H9 (cell line): ENCODE measurements at regions not wholly inside any gene's neighbourhood (a gene's known extent, or its start where the extent isn't known, plus 50 kb on each side); places are given as distances from the start of the nearest gene placed in this dataset.

ENCODE experiments used
- DNase-seq: peaks from one replicate; pipeline ENCODE4 v3.0.0-alpha.2; 2017
- H2AFZ ChIP-seq: one replicate; pipeline ENCODE4 v1.6.1; 2013; ENCODE audit warnings: mild to moderate bottlenecking, low read length, control low read depth, moderate library complexity
- H2AK5ac ChIP-seq: 2 replicates; pipeline ENCODE4 v1.6.1; 2013; ENCODE audit warnings: low read length, control low read depth, mixed read lengths; ENCODE audit not compliant: insufficient read length
- H2BK120ac ChIP-seq: one replicate; pipeline ENCODE4 v1.6.1; 2013; ENCODE audit warnings: low read depth, mild to moderate bottlenecking, low read length, control low read depth, inconsistent platforms; ENCODE audit not compliant: poor library complexity, severe bottlenecking
- H2BK12ac ChIP-seq: 2 replicates; pipeline ENCODE4 v1.6.1; 2013; ENCODE audit warnings: low read length, control low read depth, mixed read lengths, low read depth; ENCODE audit not compliant: insufficient read length
- H2BK15ac ChIP-seq: 2 replicates; pipeline ENCODE4 v1.6.1; 2013; ENCODE audit warnings: low read depth, low read length, control low read depth
- H2BK20ac ChIP-seq: one replicate; pipeline ENCODE4 v1.6.1; 2013; ENCODE audit warnings: low read depth, mild to moderate bottlenecking, low read length, control low read depth, inconsistent platforms; ENCODE audit not compliant: poor library complexity, severe bottlenecking
- H2BK5ac ChIP-seq: 2 replicates; pipeline ENCODE4 v1.6.1; 2013; ENCODE audit warnings: low read length, control low read depth, mixed read lengths; ENCODE audit not compliant: insufficient read length
- H3K14ac ChIP-seq: 2 replicates; pipeline ENCODE4 v1.6.1; 2013; ENCODE audit warnings: low read length, control low read depth; ENCODE audit not compliant: insufficient read depth
- H3K18ac ChIP-seq: 2 replicates; pipeline ENCODE4 v1.6.1; 2013; ENCODE audit warnings: low read depth, mild to moderate bottlenecking, mixed read lengths, low read length, control low read depth; ENCODE audit not compliant: insufficient read length
- H3K23ac ChIP-seq: 2 replicates; pipeline ENCODE4 v1.6.1; 2013; ENCODE audit warnings: low read length, control low read depth, mixed read lengths, low read depth; ENCODE audit not compliant: insufficient read length
- H3K23me2 ChIP-seq: 2 replicates; pipeline ENCODE4 v1.6.1; 2013; ENCODE audit warnings: low read depth, mild to moderate bottlenecking, mixed read lengths, low read length, control low read depth; ENCODE audit not compliant: insufficient read length, poor library complexity, severe bottlenecking
- H3K27ac ChIP-seq: 2 replicates; pipeline ENCODE4 v1.5.1; 2013; ENCODE audit warnings: low read length, control low read depth, mixed read lengths, low read depth; ENCODE audit not compliant: insufficient read length
- H3K27me3 ChIP-seq: 2 replicates; pipeline ENCODE4 v1.6.1; 2013; ENCODE audit warnings: low read length, control low read depth, inconsistent platforms; ENCODE audit not compliant: insufficient read depth
- H3K4ac ChIP-seq: 2 replicates; pipeline ENCODE4 v1.6.1; 2013; ENCODE audit warnings: low read depth, mild to moderate bottlenecking, control low read depth, inconsistent platforms, low read length, moderate library complexity
- H3K4me1 ChIP-seq: 2 replicates; pipeline ENCODE4 v1.6.1; 2013; ENCODE audit warnings: low read length, control low read depth, inconsistent platforms; ENCODE audit not compliant: insufficient read depth
- H3K4me2 ChIP-seq: 2 replicates; pipeline ENCODE4 v1.6.1; 2013; ENCODE audit warnings: low read length, control low read depth, mixed read lengths; ENCODE audit not compliant: insufficient read length, insufficient read depth
- H3K56ac ChIP-seq: 2 replicates; pipeline ENCODE4 v1.6.1; 2013; ENCODE audit warnings: low read depth, mild to moderate bottlenecking, mixed read lengths, low read length, control low read depth; ENCODE audit not compliant: insufficient read length
- H3K79me1 ChIP-seq: 2 replicates; pipeline ENCODE4 v1.6.1; 2013; ENCODE audit warnings: low read depth, mild to moderate bottlenecking, moderate library complexity, low read length, control low read depth, inconsistent platforms; ENCODE audit not compliant: insufficient read depth, poor library complexity, severe bottlenecking
- H3K79me2 ChIP-seq: 2 replicates; pipeline ENCODE4 v1.6.1; 2013; ENCODE audit warnings: low read length, control low read depth, inconsistent platforms; ENCODE audit not compliant: insufficient read depth
- H3K9ac ChIP-seq: 2 replicates; pipeline ENCODE4 v1.6.1; 2013; ENCODE audit warnings: low read length, control low read depth, mixed read lengths; ENCODE audit not compliant: insufficient read length; ENCODE audit errors: extremely low read depth
- H3K9me3 ChIP-seq: one replicate; pipeline ENCODE4 v1.6.1; 2013; ENCODE audit warnings: low read depth, low read length, inconsistent platforms; ENCODE audit not compliant: control insufficient read depth
- H3T11ph ChIP-seq: one replicate; pipeline ENCODE4 v1.6.1; 2013; ENCODE audit warnings: mild to moderate bottlenecking, low read length, control low read depth, inconsistent platforms
- H4K20me1 ChIP-seq: one replicate; pipeline ENCODE4 v1.6.1; 2013; ENCODE audit not compliant: control insufficient read depth, insufficient read length, insufficient read depth
- H4K5ac ChIP-seq: 2 replicates; pipeline ENCODE4 v1.6.1; 2013; ENCODE audit warnings: low read depth, mild to moderate bottlenecking, mixed read lengths, low read length, control low read depth; ENCODE audit not compliant: insufficient read length
- H4K8ac ChIP-seq: replicated peaks from 2 replicates; pipeline ENCODE4 v1.6.1; 2013; ENCODE audit warnings: low read length, control low read depth, mixed read lengths, low read depth; ENCODE audit not compliant: insufficient read length
- H4K91ac ChIP-seq: 2 replicates; pipeline ENCODE4 v1.6.1; 2013; ENCODE audit warnings: low read depth, mild to moderate bottlenecking, moderate library complexity, mixed read lengths, low read length, control low read depth; ENCODE audit not compliant: insufficient read length
- H3K27ac Mint-ChIP-seq, 3 experiments: 2 replicates in 2 of 3; 3 replicates in 1 of 3; pipeline ENCODE4 v1.8.0; 2020 to 2021; ENCODE audit warnings: mixed read lengths in 3 of 3, mild to moderate bottlenecking in 1 of 3, moderate library complexity in 1 of 3
- H3K27me3 Mint-ChIP-seq: 2 replicates; pipeline ENCODE4 v1.8.0; 2021; ENCODE audit warnings: low read depth, mild to moderate bottlenecking, moderate library complexity, mixed read lengths
- H3K36me3 Mint-ChIP-seq, 3 experiments: 2 replicates in 2 of 3; 3 replicates in 1 of 3; pipeline ENCODE4 v1.8.0; 2020 to 2021; ENCODE audit warnings: low read depth in 3 of 3, mixed read lengths in 3 of 3; ENCODE audit not compliant: insufficient read depth in 1 of 3
- H3K4me1 Mint-ChIP-seq, 2 experiments: 2 replicates each; pipeline ENCODE4 v1.8.0; 2020; ENCODE audit warnings: mixed read lengths in 2 of 2
- H3K4me3 Mint-ChIP-seq, 2 experiments: 2 replicates in 1 of 2; 3 replicates in 1 of 2; pipeline ENCODE4 v1.8.0; 2020 to 2021; ENCODE audit warnings: mild to moderate bottlenecking in 2 of 2, mixed read lengths in 2 of 2, moderate library complexity in 1 of 2
- H3K9me3 Mint-ChIP-seq, 2 experiments: 2 replicates in 1 of 2; 3 replicates in 1 of 2; pipeline ENCODE4 v1.8.0; 2020; ENCODE audit warnings: mild to moderate bottlenecking in 2 of 2, mixed read lengths in 2 of 2, moderate library complexity in 1 of 2
- WGBS: extraction: QIAGEN DNeasy Blood & Tissue Kit; methylation state at CpG from one replicate; pipeline ENCODE4 v1.1.7; 2013; ENCODE audit warnings: missing lambda C conversion rate, low lambda C conversion rate, mixed read lengths; ENCODE audit not compliant: insufficient read length; ENCODE audit errors: extremely low coverage; 5-methylcytosine and 5-hydroxymethylcytosine counted together
- TF ChIP-seq, protein P1 (sequence below): fragments of 200-600 bp; sonication (generic); conservative IDR thresholded peaks from 3 replicates; pipeline ENCODE4 v1.8.0; 2021; ENCODE audit warnings: antibody characterized with exemption, mild to moderate bottlenecking

DNA sequence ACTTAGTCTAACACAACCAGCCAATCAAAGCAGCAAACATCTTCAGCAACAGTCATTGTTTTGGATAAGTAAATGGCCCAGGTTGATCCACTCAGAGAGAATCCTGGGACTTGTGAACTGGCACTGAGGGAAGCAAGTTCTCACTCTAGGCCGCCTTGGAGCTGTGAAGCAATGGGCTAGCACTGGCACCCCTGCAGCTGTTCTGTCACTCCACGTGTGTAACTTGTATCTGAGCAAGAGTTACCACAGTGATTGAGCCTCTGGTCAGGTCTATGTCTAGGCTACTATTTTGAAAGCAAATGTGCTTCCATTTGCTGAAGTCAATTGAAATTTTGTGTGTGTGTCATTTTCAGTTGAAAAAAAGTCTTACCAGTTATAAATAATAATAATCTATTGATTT, 57.2 kb upstream of the HS3ST1 start:
- H4K5ac ChIP-seq, result no peak overlapping the region
- H3K4ac ChIP-seq, result no peak overlapping the region
- no peaks in the 10 kb centered on the region for H3K23me2 ChIP-seq
- no peaks in the 10 kb centered on the region for H4K20me1 ChIP-seq
- Mint-ChIP-seq H3K9me3 (no peaks in the 10 kb centered on the region), H3K36me3 (no peaks in the 10 kb centered on the region), H3K27ac (no peak overlapping the region; a peak in 1 of 7 replicates), H3K27me3 (no peaks in the 10 kb centered on the region), H3K4me1 (no peaks in the 10 kb centered on the region), H3K4me3 (no peak overlapping the region)
- H3K79me2 ChIP-seq, result no peaks in the 10 kb centered on the region
- no peak overlapping the region for H2BK5ac ChIP-seq
- H2BK20ac ChIP-seq, result no peak overlapping the region
- no peak overlapping the region for H2AK5ac ChIP-seq
- no peak overlapping the region for H3K56ac ChIP-seq
- no peaks in the 10 kb centered on the region for H3K79me1 ChIP-seq
- no peak overlapping the region for H2BK12ac ChIP-seq
- DNase-seq, result no peak
- H3K9me3 ChIP-seq, result no peaks in the 10 kb centered on the region
- H2BK120ac ChIP-seq, result no peak overlapping the region
- H4K8ac ChIP-seq, result no peak overlapping the region
- H2BK15ac ChIP-seq, result no peak overlapping the region
- H3K14ac ChIP-seq, result no peak overlapping the region
- H3K27ac ChIP-seq, result no peak overlapping the region
- H3K4me2 ChIP-seq, result no peak overlapping the region
- no CpG with 5 or more reads among the region's 2 CpGs for WGBS
- H3K9ac ChIP-seq, result no peak overlapping the region
- no peak overlapping the region for H2AFZ ChIP-seq
- H4K91ac ChIP-seq, result no peak overlapping the region
- no peak overlapping the region for H3K23ac ChIP-seq
- no peak overlapping the region for H3K18ac ChIP-seq
- no peaks in the 10 kb centered on the region for H3K4me1 ChIP-seq
- no peaks in the 10 kb centered on the region for H3K27me3 ChIP-seq
- TF ChIP-seq, protein P1, sequence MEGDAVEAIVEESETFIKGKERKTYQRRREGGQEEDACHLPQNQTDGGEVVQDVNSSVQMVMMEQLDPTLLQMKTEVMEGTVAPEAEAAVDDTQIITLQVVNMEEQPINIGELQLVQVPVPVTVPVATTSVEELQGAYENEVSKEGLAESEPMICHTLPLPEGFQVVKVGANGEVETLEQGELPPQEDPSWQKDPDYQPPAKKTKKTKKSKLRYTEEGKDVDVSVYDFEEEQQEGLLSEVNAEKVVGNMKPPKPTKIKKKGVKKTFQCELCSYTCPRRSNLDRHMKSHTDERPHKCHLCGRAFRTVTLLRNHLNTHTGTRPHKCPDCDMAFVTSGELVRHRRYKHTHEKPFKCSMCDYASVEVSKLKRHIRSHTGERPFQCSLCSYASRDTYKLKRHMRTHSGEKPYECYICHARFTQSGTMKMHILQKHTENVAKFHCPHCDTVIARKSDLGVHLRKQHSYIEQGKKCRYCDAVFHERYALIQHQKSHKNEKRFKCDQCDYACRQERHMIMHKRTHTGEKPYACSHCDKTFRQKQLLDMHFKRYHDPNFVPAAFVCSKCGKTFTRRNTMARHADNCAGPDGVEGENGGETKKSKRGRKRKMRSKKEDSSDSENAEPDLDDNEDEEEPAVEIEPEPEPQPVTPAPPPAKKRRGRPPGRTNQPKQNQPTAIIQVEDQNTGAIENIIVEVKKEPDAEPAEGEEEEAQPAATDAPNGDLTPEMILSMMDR, result no peak
- no peak overlapping the region for H3T11ph ChIP-seq
